Endothelial cell of umbilical vein (primary cell): ENCODE measurements at regions not wholly inside any gene's neighbourhood (a gene's known extent, or its start where the extent isn't known, plus 50 kb on each side); places are given as distances from the start of the nearest gene placed in this dataset.

Experiments
- BruUV-seq: library from RNA; stranded (reverse); fragments of 400-500 nt; replicated peaks from 2 replicates; lab custom pipeline; 2021; lab: Mats Ljungman, UMichigan
- CTCF ChIA-PET: fragments of 300-600, 350-600 bp; sonication (Branson Sonifier 250); formaldehyde crosslinking; loops from one replicate; lab custom pipeline; 2021; ENCODE audit warnings: antibody characterized with exemption, inconsistent platforms; lab: Charles Lee
- POLR2A ChIA-PET: fragments of 300-600, 350-600 bp; sonication (Branson Sonifier 250); formaldehyde crosslinking; loops from one replicate; lab custom pipeline; 2021; ENCODE audit warnings: antibody characterized with exemption, inconsistent platforms; lab: Charles Lee
- DNase-seq: peaks from one replicate; pipeline ENCODE4 v3.0.0-alpha.2; 2011; ENCODE audit warnings: low read depth, low spot score
- FAIRE-seq: peaks from 2 replicates; lab custom pipeline; 2011; peaks lifted over from hg19 to GRCh38; lab: Jason Lieb, UNC
- H2AFZ ChIP-seq: 2 replicates; pipeline ENCODE4 v1.6.0; 2012; ENCODE audit warnings: low read depth, low read length, control low read depth, inconsistent platforms
- H3K27ac ChIP-seq: 2 replicates; pipeline ENCODE4 v1.5.1; 2011; ENCODE audit warnings: low read depth, mild to moderate bottlenecking, control low read depth, low read length, moderate library complexity; ENCODE audit not compliant: insufficient read depth
- H3K27me3 ChIP-seq, 2 experiments: 2 replicates each; pipeline versions ENCODE4 v1.6.0 to v1.6.1; 2011; ENCODE audit warnings: low read length in 2 of 2, mixed read lengths in 1 of 2; ENCODE audit not compliant: control insufficient read depth in 2 of 2, insufficient read depth in 2 of 2
- H3K36me3 ChIP-seq, 2 experiments: 2 replicates in 1 of 2; 3 replicates in 1 of 2; pipeline ENCODE4 v1.5.1; 2011; ENCODE audit warnings: low read length in 2 of 2, mild to moderate bottlenecking in 1 of 2, moderate library complexity in 1 of 2; ENCODE audit not compliant: control insufficient read depth in 2 of 2, insufficient read depth in 2 of 2; ENCODE audit errors: extremely low read depth in 1 of 2
- H3K4me1 ChIP-seq: 3 replicates; pipeline ENCODE4 v1.5.1; 2011; ENCODE audit warnings: mild to moderate bottlenecking, low read length; ENCODE audit not compliant: control insufficient read depth, insufficient read depth; ENCODE audit errors: extremely low read depth
- H3K4me2 ChIP-seq: 2 replicates; pipeline ENCODE4 v1.6.1; 2011; ENCODE audit warnings: low read length, control low read depth, mixed read lengths; ENCODE audit not compliant: insufficient read depth
- H3K4me3 ChIP-seq, 3 experiments: fragments of 200-600 bp in 1 of 3; sonication (generic), shearing (Covaris generic) in 1 of 3; replicated peaks in 1 of 3; 2 replicates each; pipeline ENCODE4 v1.5.1; 2011 to 2016; ENCODE audit warnings: control low read depth in 3 of 3, low read length in 3 of 3, mild to moderate bottlenecking in 2 of 3, inconsistent platforms in 1 of 3, low read depth in 1 of 3, moderate library complexity in 1 of 3; ENCODE audit not compliant: insufficient read depth in 1 of 3
- H3K79me2 ChIP-seq: 2 replicates; pipeline ENCODE4 v1.6.0; 2012; ENCODE audit warnings: low read length, inconsistent platforms; ENCODE audit not compliant: control insufficient read depth, insufficient read depth
- H3K9ac ChIP-seq: replicated peaks from 2 replicates; pipeline ENCODE3; 2011; ENCODE audit warnings: low read length, control low read depth; ENCODE audit not compliant: insufficient read depth; ENCODE audit errors: extremely low read depth
- H3K9me1 ChIP-seq: replicated peaks from 3 replicates; pipeline ENCODE4 v1.6.0; 2011; ENCODE audit warnings: mild to moderate bottlenecking, low read length; ENCODE audit not compliant: control insufficient read depth, insufficient read depth; ENCODE audit errors: extremely low read depth
- H3K9me3 ChIP-seq: replicated peaks from 2 replicates; pipeline ENCODE4 v1.5.1; 2012; ENCODE audit warnings: low read length, inconsistent platforms; ENCODE audit not compliant: control insufficient read depth, insufficient read depth
- H4K20me1 ChIP-seq: replicated peaks from 2 replicates; pipeline ENCODE3; 2011; ENCODE audit warnings: mild to moderate bottlenecking, low read length; ENCODE audit not compliant: control insufficient read depth, insufficient read depth; ENCODE audit errors: extremely low read depth
- EZH2 ChIP-seq: IDR thresholded peaks from 2 replicates; pipeline ENCODE4 v1.6.1; 2012; ENCODE audit warnings: borderline replicate concordance, low read depth, mild to moderate bottlenecking, moderate library complexity, low read length, inconsistent platforms; ENCODE audit not compliant: severe bottlenecking
- FOS ChIP-seq: IDR thresholded peaks from 2 replicates; pipeline ENCODE4 v1.6.1; 2011; ENCODE audit warnings: mild to moderate bottlenecking, low read length, moderate library complexity, borderline replicate concordance; ENCODE audit not compliant: insufficient read depth
- GATA2 ChIP-seq: IDR thresholded peaks from 2 replicates; pipeline ENCODE4 v1.7.0; 2011; ENCODE audit warnings: low read depth, mild to moderate bottlenecking, moderate library complexity, mixed read lengths, low read length; ENCODE audit not compliant: insufficient read length, insufficient read depth
- JUN ChIP-seq: IDR thresholded peaks from 2 replicates; pipeline ENCODE4 v1.6.1; 2011; ENCODE audit warnings: borderline replicate concordance, low read depth; ENCODE audit not compliant: insufficient read length, insufficient read depth
- MYC ChIP-seq: IDR thresholded peaks from one replicate; pipeline ENCODE4 v1.6.1; 2011; ENCODE audit warnings: mild to moderate bottlenecking, low read depth, low read length
- POLR2A ChIP-seq: IDR thresholded peaks from 2 replicates; pipeline ENCODE4 v1.6.1; 2012; ENCODE audit warnings: low read depth, mild to moderate bottlenecking, control low read depth, low read length
- POLR2AphosphoS5 ChIP-seq: IDR thresholded peaks from 2 replicates; pipeline ENCODE4 v1.6.1; 2012; ENCODE audit warnings: low read depth, mild to moderate bottlenecking, control low read depth, low read length, moderate library complexity; ENCODE audit not compliant: insufficient read depth
- dilution Hi-C: fragments of 300-500 bp; cut with MboI; formaldehyde crosslinking; loops from one replicate; pipeline ENCODE4 v1.15.0; 2019; ENCODE audit warnings: low sequenced_read_pairs; ENCODE audit not compliant: extremely low pct_ligation_motif_present
- intact Hi-C: fragments of 100-400 bp; cut with micrococcal nuclease; formaldehyde crosslinking; loops from one replicate; pipeline ENCODE4 v1.10.0; 2022
- TF ChIP-seq, protein P1 (sequence below), 2 donors: IDR thresholded peaks; 1 replicate in 1 of 2; 2 replicates in 1 of 2; pipeline ENCODE4 v1.5.1; 2011; ENCODE audit warnings: low read length in 2 of 2, mild to moderate bottlenecking in 2 of 2, moderate library complexity in 2 of 2, control low read depth in 1 of 2, inconsistent platforms in 1 of 2, low read depth in 1 of 2; ENCODE audit not compliant: insufficient read depth in 1 of 2; ENCODE audit errors: extremely low read depth in 1 of 2
- TF ChIP-seq, protein P2 (sequence below): IDR thresholded peaks from 2 replicates; pipeline ENCODE4 v1.6.1; 2011; ENCODE audit not compliant: insufficient read depth, insufficient read length

DNA sequence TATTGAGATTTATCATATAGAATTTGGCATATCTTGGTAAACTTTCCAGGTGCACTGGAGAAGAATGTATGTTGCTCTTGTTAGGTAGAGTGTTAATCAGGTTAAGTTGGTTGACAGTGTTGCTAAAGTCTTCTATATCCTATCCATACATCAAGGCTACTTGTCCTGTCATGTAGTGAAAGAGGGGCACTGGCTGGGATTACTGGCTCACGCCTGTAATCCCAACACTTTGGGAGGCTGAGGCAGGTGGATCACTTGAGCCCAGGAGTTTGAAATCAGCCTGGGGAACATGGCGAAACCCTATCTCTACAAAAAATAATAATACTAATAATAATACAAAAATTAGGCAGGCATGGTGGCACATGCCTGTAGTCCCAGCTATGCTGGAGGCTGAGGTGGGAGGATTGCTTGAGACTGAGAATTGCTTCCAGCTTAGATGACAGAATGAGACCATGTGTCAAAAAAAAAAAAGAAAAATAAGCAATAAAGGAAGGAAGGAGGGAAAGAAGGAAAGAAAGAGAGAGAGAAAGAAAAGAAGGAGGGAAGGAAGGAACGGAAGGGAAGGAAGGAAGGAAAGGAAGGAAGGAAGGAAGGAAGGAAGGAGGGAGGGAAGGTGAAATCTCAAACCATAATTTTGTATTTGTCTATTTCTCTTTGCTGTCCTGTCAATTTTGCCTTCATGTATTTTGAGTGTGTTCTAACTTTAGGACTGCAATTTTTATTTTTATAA is 57.4 kb upstream of the IQSEC1 start:
- no peak for DNase-seq
- dilution Hi-C loops = no loop called here
- Histone ChIP-seq H3K79me2 (no peaks in the 10 kb centered on the region), H3K4me1 (no peaks in the 10 kb centered on the region), H4K20me1 (no peaks in the 10 kb centered on the region), H3K9ac (no peak overlapping the region), H3K4me3 (no peak overlapping the region), H3K9me3 (no peaks in the 10 kb centered on the region), H3K36me3 (no peaks in the 10 kb centered on the region), H3K9me1 (no peaks in the 10 kb centered on the region), H3K27ac (no peak overlapping the region), H2AFZ (no peak overlapping the region), H3K4me2 (no peak overlapping the region), H3K27me3 (no peaks in the 10 kb centered on the region)
- CTCF ChIA-PET = no interaction called here
- TF ChIP-seq, protein P1, sequence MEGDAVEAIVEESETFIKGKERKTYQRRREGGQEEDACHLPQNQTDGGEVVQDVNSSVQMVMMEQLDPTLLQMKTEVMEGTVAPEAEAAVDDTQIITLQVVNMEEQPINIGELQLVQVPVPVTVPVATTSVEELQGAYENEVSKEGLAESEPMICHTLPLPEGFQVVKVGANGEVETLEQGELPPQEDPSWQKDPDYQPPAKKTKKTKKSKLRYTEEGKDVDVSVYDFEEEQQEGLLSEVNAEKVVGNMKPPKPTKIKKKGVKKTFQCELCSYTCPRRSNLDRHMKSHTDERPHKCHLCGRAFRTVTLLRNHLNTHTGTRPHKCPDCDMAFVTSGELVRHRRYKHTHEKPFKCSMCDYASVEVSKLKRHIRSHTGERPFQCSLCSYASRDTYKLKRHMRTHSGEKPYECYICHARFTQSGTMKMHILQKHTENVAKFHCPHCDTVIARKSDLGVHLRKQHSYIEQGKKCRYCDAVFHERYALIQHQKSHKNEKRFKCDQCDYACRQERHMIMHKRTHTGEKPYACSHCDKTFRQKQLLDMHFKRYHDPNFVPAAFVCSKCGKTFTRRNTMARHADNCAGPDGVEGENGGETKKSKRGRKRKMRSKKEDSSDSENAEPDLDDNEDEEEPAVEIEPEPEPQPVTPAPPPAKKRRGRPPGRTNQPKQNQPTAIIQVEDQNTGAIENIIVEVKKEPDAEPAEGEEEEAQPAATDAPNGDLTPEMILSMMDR (IDR thresholded peaks at IDR 0.05; ENCODE audit: extremely low read depth in 1 of 2, insufficient read depth in 1 of 2, low read depth in 1 of 2, low read length in 2 of 2) = no peak
- TF ChIP-seq, protein P2, sequence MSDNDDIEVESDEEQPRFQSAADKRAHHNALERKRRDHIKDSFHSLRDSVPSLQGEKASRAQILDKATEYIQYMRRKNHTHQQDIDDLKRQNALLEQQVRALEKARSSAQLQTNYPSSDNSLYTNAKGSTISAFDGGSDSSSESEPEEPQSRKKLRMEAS = no peak
- TF ChIP-seq POLR2A = no peak
- TF ChIP-seq GATA2 = no peak
- TF ChIP-seq EZH2 = no peak
- TF ChIP-seq FOS = no peak
- no peak for TF ChIP-seq JUN
- TF ChIP-seq MYC = no peak
- TF ChIP-seq POLR2AphosphoS5 = no peak
- POLR2A ChIA-PET = no interaction called here
- intact Hi-C loops = no loop called here
- FAIRE-seq = no peak
- no TSS peak for BruUV-seq
